ENCODE measurements at regions not wholly inside any gene's neighbourhood (a gene's known extent, or its start where the extent isn't known, plus 50 kb on each side); places are given as distances from the start of the nearest gene placed in this dataset.

DNA sequence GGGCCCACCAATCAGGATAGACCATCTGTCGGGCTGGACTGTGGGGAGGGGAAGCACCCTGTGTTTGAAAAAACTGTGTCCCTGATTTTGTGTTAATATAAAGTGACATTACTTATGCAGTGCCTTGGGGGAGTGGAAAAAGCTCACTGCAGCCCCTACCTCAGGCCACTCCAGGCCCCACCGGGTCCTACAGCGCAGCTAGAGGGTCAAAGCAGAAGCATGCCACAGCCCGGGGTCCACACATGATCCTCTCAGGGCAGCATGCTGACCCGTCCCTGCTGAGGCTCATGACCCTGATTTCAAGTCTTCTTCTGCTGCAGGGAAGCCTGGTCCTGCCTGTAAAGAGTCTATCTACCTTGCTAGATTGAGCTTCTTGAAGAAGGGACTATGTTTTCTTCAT lies 133.0 kb upstream of the PLCB4 start:
- H3F3A ChIP-seq (ENCODE audit: insufficient read depth, low read length) = no peaks in the 10 kb centered on the region
- no peaks in the 10 kb centered on the region for H3K79me2 ChIP-seq (ENCODE audit: low read length)
- H3K4me2 ChIP-seq (ENCODE audit: low read depth, low read length) = no peak overlapping the region
- no peaks in the 10 kb centered on the region for H4K20me1 ChIP-seq (ENCODE audit: insufficient read depth, low read length)
- no peak overlapping the region for H3K27ac ChIP-seq (ENCODE audit: low read length)
- H3K9me2 ChIP-seq (replicated peaks; ENCODE audit: insufficient read depth, low read length) = no peaks in the 10 kb centered on the region
- TF ChIP-seq, protein P1, sequence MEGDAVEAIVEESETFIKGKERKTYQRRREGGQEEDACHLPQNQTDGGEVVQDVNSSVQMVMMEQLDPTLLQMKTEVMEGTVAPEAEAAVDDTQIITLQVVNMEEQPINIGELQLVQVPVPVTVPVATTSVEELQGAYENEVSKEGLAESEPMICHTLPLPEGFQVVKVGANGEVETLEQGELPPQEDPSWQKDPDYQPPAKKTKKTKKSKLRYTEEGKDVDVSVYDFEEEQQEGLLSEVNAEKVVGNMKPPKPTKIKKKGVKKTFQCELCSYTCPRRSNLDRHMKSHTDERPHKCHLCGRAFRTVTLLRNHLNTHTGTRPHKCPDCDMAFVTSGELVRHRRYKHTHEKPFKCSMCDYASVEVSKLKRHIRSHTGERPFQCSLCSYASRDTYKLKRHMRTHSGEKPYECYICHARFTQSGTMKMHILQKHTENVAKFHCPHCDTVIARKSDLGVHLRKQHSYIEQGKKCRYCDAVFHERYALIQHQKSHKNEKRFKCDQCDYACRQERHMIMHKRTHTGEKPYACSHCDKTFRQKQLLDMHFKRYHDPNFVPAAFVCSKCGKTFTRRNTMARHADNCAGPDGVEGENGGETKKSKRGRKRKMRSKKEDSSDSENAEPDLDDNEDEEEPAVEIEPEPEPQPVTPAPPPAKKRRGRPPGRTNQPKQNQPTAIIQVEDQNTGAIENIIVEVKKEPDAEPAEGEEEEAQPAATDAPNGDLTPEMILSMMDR (IDR thresholded peaks at IDR 0.05; ENCODE audit: low read length) = no peak
- TF ChIP-seq EZH2phosphoT487 (IDR thresholded peaks at IDR 0.05; ENCODE audit: low read length) (no peak), EZH2 (optimal IDR thresholded peaks at IDR 0.05; ENCODE audit: low read depth, low read length) (no peak)
- no peak for DNase-seq
- H2AFZ ChIP-seq (ENCODE audit: low read length) = no peak overlapping the region
- H3K4me3 ChIP-seq (ENCODE audit: low read length) = no peak overlapping the region
- H3K9me3 ChIP-seq (replicated peaks; ENCODE audit: insufficient read depth, low read length) = no peaks in the 10 kb centered on the region
- H3K9ac ChIP-seq (ENCODE audit: low read length) = no peak overlapping the region
- no peaks in the 10 kb centered on the region for H3K36me3 ChIP-seq (replicated peaks; ENCODE audit: insufficient read depth, low read length)
- H3K27me3 ChIP-seq (replicated peaks; ENCODE audit: insufficient read depth, low read length) = no peaks in the 10 kb centered on the region
- no peaks in the 10 kb centered on the region for H3K4me1 ChIP-seq (ENCODE audit: low read length)

DNA sequence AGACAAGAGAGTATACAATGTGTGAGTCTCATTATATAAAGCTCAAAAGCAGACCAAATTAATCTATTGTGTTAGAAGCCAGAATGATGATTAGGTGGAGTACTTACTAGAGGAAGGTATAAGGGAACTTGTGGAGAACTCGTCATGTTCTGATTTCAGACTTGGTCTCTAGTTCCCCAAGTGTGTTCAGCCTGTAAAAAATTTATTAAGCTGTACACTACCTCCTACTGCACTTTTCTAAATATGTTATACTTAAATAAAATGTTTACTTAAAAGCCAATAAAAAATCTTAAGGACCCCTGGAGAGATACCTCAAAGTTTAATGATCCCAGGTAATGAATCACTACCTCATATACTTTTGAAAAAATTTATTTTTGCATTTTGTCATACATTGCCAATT lies 130.4 kb upstream of the PLCB4 start:
- H3F3A ChIP-seq (ENCODE audit: insufficient read depth, low read length) = no peaks in the 10 kb centered on the region
- no peak overlapping the region for H3K4me2 ChIP-seq (ENCODE audit: low read depth, low read length)
- no peaks in the 10 kb centered on the region for H3K9me3 ChIP-seq (replicated peaks; ENCODE audit: insufficient read depth, low read length)
- H3K4me3 ChIP-seq (ENCODE audit: low read length) = no peak overlapping the region
- H3K9me2 ChIP-seq (replicated peaks; ENCODE audit: insufficient read depth, low read length) = no peaks in the 10 kb centered on the region
- DNase-seq = no peak
- no peaks in the 10 kb centered on the region for H4K20me1 ChIP-seq (ENCODE audit: insufficient read depth, low read length)
- no peaks in the 10 kb centered on the region for H3K79me2 ChIP-seq (ENCODE audit: low read length)
- H3K27me3 ChIP-seq (replicated peaks; ENCODE audit: insufficient read depth, low read length) = no peaks in the 10 kb centered on the region
- H3K36me3 ChIP-seq (replicated peaks; ENCODE audit: insufficient read depth, low read length) = no peaks in the 10 kb centered on the region
- H3K9ac ChIP-seq (ENCODE audit: low read length) = no peak overlapping the region
- H3K4me1 ChIP-seq (ENCODE audit: low read length) = no peaks in the 10 kb centered on the region
- TF ChIP-seq, protein P1 (IDR thresholded peaks at IDR 0.05; ENCODE audit: low read length) = no peak
- TF ChIP-seq EZH2phosphoT487 (IDR thresholded peaks at IDR 0.05; ENCODE audit: low read length) (no peak), EZH2 (optimal IDR thresholded peaks at IDR 0.05; ENCODE audit: low read depth, low read length) (no peak)
- no peak overlapping the region for H3K27ac ChIP-seq (ENCODE audit: low read length)
- H2AFZ ChIP-seq (ENCODE audit: low read length) = no peak overlapping the region

DNA sequence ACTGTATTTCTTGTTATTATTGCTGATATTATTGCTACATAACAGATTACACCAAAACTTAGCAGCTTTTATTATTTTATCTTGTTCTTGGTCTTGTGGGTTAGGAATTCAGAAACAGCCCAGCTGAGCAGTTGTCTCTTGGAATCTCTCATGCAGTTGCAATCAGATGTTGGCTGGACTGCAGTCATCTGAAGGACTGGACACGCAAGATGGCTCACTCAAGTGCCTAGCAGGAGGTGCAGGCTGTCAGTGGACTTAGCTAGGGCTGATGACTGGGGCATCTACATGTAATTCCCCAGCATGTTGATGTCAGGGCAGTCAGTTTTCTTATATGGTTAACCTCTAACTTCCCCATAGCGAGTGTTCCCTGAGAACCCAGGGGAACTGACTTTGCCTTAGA lies 128.6 kb upstream of the PLCB4 start:
- Histone ChIP-seq H3K9me3 (replicated peaks; ENCODE audit: insufficient read depth, low read length) (no peaks in the 10 kb centered on the region), H3K36me3 (replicated peaks; ENCODE audit: insufficient read depth, low read length) (no peaks in the 10 kb centered on the region), H3K4me3 (ENCODE audit: low read length) (no peak overlapping the region), H3K27ac (ENCODE audit: low read length) (no peak overlapping the region), H3K4me1 (ENCODE audit: low read length) (no peaks in the 10 kb centered on the region), H3F3A (ENCODE audit: insufficient read depth, low read length) (no peaks in the 10 kb centered on the region), H3K27me3 (replicated peaks; ENCODE audit: insufficient read depth, low read length) (no peaks in the 10 kb centered on the region), H2AFZ (ENCODE audit: low read length) (no peak overlapping the region), H3K79me2 (ENCODE audit: low read length) (no peaks in the 10 kb centered on the region), H4K20me1 (ENCODE audit: insufficient read depth, low read length) (no peaks in the 10 kb centered on the region), H3K9me2 (replicated peaks; ENCODE audit: insufficient read depth, low read length) (no peaks in the 10 kb centered on the region), H3K4me2 (ENCODE audit: low read depth, low read length) (no peak overlapping the region), H3K9ac (ENCODE audit: low read length) (no peak overlapping the region)
- TF ChIP-seq, protein P1 (IDR thresholded peaks at IDR 0.05; ENCODE audit: low read length) = no peak
- TF ChIP-seq EZH2phosphoT487 (IDR thresholded peaks at IDR 0.05; ENCODE audit: low read length) (no peak), EZH2 (optimal IDR thresholded peaks at IDR 0.05; ENCODE audit: low read depth, low read length) (no peak)
- DNase-seq = no peak
